Gastrocnemius medialis (tissue), 4 donors: ENCODE measurements at regions not wholly inside any gene's neighbourhood (a gene's known extent, or its start where the extent isn't known, plus 50 kb on each side); places are given as distances from the start of the nearest gene placed in this dataset.

Source experiments
- ATAC-seq, 2 donors: fragments of 150-250 bp; one replicate each; pipeline ENCODE4 v1.9.1; 2016
- DNase-seq, 2 donors: peaks; one replicate each; pipeline ENCODE4 v3.0.0-alpha.2; 2019
- H3K27ac ChIP-seq, 4 donors: fragments of 200-600 bp; sonication (generic); 1 replicate in 1 of 4; 2 replicates in 3 of 4; pipeline ENCODE4 v1.5.1; 2016 to 2018; ENCODE audit warnings: mild to moderate bottlenecking in 2 of 4, moderate library complexity in 1 of 4
- H3K27me3 ChIP-seq, 3 donors: fragments of 200-600 bp; sonication (generic) in 2 of 3; 1 replicate in 1 of 3; 2 replicates in 2 of 3; pipeline versions ENCODE4 v1.5.1 to v1.6.0; 2016 to 2019; ENCODE audit warnings: mild to moderate bottlenecking in 1 of 3, moderate library complexity in 1 of 3
- H3K36me3 ChIP-seq, 2 donors: fragments of 200-600 bp; sonication (generic) in 1 of 2; one replicate each; pipeline ENCODE4 v1.5.1; 2017 to 2018
- H3K4me1 ChIP-seq, 2 donors: fragments of 200-600 bp; sonication (generic) in 1 of 2; one replicate each; pipeline ENCODE4 v1.5.1; 2016 to 2017; ENCODE audit warnings: mild to moderate bottlenecking in 2 of 2
- H3K4me3 ChIP-seq, 4 donors: fragments of 200-600 bp; sonication (generic) in 3 of 4; 1 replicate in 1 of 4; 2 replicates in 3 of 4; pipeline ENCODE4 v1.5.1; 2016 to 2019; ENCODE audit warnings: mild to moderate bottlenecking in 2 of 4
- H3K9me3 ChIP-seq, 3 donors: fragments of 200-600 bp; sonication (generic) in 2 of 3; 1 replicate in 1 of 3; 2 replicates in 2 of 3; pipeline ENCODE4 v1.5.1; 2016 to 2019
- CTCF ChIP-seq, 5 experiments: fragments of 450-650 bp in 3 of 5; fragments of 200-600 bp in 2 of 5; sonication (generic) in 2 of 5; IDR thresholded peaks in 4 of 5; conservative IDR thresholded peaks in 1 of 5; 1 replicate in 4 of 5; 2 replicates in 1 of 5; pipeline ENCODE4 v1.5.1; 2016 to 2019; ENCODE audit warnings: antibody characterized with exemption in 5 of 5, mild to moderate bottlenecking in 3 of 5, moderate library complexity in 3 of 5
- POLR2A ChIP-seq, 2 donors: fragments of 450-650 bp; IDR thresholded peaks; one replicate each; pipeline ENCODE4 v1.6.1; 2017; ENCODE audit warnings: antibody characterized with exemption in 2 of 2, mild to moderate bottlenecking in 2 of 2, moderate library complexity in 2 of 2
- in situ Hi-C, 4 donors: fragments of 200-750 bp; cut with MboI; loops; one replicate each; pipeline versions ENCODE4 v1.15.0 to v1.8.0; 2017; ENCODE audit warnings: low sequenced_read_pairs in 4 of 4
- intact Hi-C: fragments of 100-400 bp; cut with DNase I; formaldehyde crosslinking; loops from one replicate; pipeline ENCODE4 v1.15.1; 2023; ENCODE audit warnings: low total_unique reads

GRCh38 chr10:21052709-21053104 lies 155.6 kb upstream of the NEBL start:
- Histone ChIP-seq H3K4me3 (no peak overlapping the region), H3K27ac (no peak overlapping the region), H3K36me3 (no peaks in the 10 kb centered on the region), H3K9me3 (no peaks in the 10 kb centered on the region), H3K27me3 (no peaks in the 10 kb centered on the region), H3K4me1 (no peaks in the 10 kb centered on the region)
- intact Hi-C loops: no loop called here
- no peak for ATAC-seq
- no peak for DNase-seq
- TF ChIP-seq CTCF (IDR thresholded peaks at IDR 0.05 in 4 of 5, conservative IDR thresholded peaks at IDR 0.05 in 1 of 5) (no peak), POLR2A (IDR thresholded peaks at IDR 0.05) (no peak)
- in situ Hi-C loops: no loop called here

GRCh38 chr10:21052072-21052708 lies 155.1 kb upstream of the NEBL start:
- ATAC-seq (no peak), DNase-seq (no peak)
- Histone ChIP-seq H3K27me3 (no peaks in the 10 kb centered on the region), H3K4me1 (no peaks in the 10 kb centered on the region), H3K4me3 (no peak overlapping the region), H3K27ac (no peak overlapping the region), H3K36me3 (no peaks in the 10 kb centered on the region), H3K9me3 (no peaks in the 10 kb centered on the region)
- in situ Hi-C loops (no loop called here), intact Hi-C loops (no loop called here)
- TF ChIP-seq POLR2A (IDR thresholded peaks at IDR 0.05) (no peak), CTCF (IDR thresholded peaks at IDR 0.05 in 4 of 5, conservative IDR thresholded peaks at IDR 0.05 in 1 of 5) (no peak)

GRCh38 chr10:21049482-21049881 lies 152.4 kb upstream of the NEBL start:
- H3K4me3 ChIP-seq: no peak overlapping the region
- H3K4me1 ChIP-seq: no peaks in the 10 kb centered on the region
- intact Hi-C loops: no loop called here
- H3K27ac ChIP-seq: no peak overlapping the region
- ATAC-seq (no peak), DNase-seq (no peak)
- in situ Hi-C loops: no loop called here
- no peak for TF ChIP-seq CTCF (IDR thresholded peaks at IDR 0.05 in 4 of 5, conservative IDR thresholded peaks at IDR 0.05 in 1 of 5)
- no peak for TF ChIP-seq POLR2A (IDR thresholded peaks at IDR 0.05)
- no peaks in the 10 kb centered on the region for H3K9me3 ChIP-seq
- no peaks in the 10 kb centered on the region for H3K27me3 ChIP-seq
- H3K36me3 ChIP-seq: no peaks in the 10 kb centered on the region

- Histone ChIP-seq H3K4me3 (no peak overlapping the region), H3K27ac (no peak overlapping the region), H3K27me3 (no peaks in the 10 kb centered on the region), H3K9me3 (no peaks in the 10 kb centered on the region), H3K4me1 (no peaks in the 10 kb centered on the region), H3K36me3 (no peaks in the 10 kb centered on the region)
- DNase-seq: no peak
- TF ChIP-seq CTCF (IDR thresholded peaks at IDR 0.05 in 4 of 5, conservative IDR thresholded peaks at IDR 0.05 in 1 of 5): no peak
- TF ChIP-seq POLR2A (IDR thresholded peaks at IDR 0.05): no peak
- ATAC-seq: no peak
- in situ Hi-C loops (no loop called here), intact Hi-C loops (no loop called here)
These were observed 151.0 kb upstream of the NEBL start for GRCh38 chr10:21048068-21048467.

- no peak overlapping the region for H3K27ac ChIP-seq
- H3K9me3 ChIP-seq: no peaks in the 10 kb centered on the region
- H3K27me3 ChIP-seq: no peaks in the 10 kb centered on the region
- in situ Hi-C loops: no loop called here
- H3K36me3 ChIP-seq: no peaks in the 10 kb centered on the region
- intact Hi-C loops: no loop called here
- DNase-seq (no peak), ATAC-seq (no peak)
- no peak for TF ChIP-seq CTCF (IDR thresholded peaks at IDR 0.05 in 4 of 5, conservative IDR thresholded peaks at IDR 0.05 in 1 of 5)
- no peak for TF ChIP-seq POLR2A (IDR thresholded peaks at IDR 0.05)
- no peak overlapping the region for H3K4me3 ChIP-seq
- no peaks in the 10 kb centered on the region for H3K4me1 ChIP-seq
These were observed 150.4 kb upstream of the NEBL start for GRCh38 chr10:21047511-21047910.
